AG09309 (cell line): ENCODE measurements at regions not wholly inside any gene's neighbourhood (a gene's known extent, or its start where the extent isn't known, plus 50 kb on each side); places are given as distances from the start of the nearest gene placed in this dataset.
"Not testable (repeated sequence)": the region's sequence is repeated elsewhere in the genome, so short reads cannot be mapped to it uniquely, and the experiment has no call there.

Source experiments
- DNase-seq: peaks from one replicate; pipeline ENCODE4 v3.0.0-alpha.2; 2010; ENCODE audit warnings: low read depth
- H3K4me3 ChIP-seq: 2 replicates; pipeline ENCODE4 v1.5.1; 2011; ENCODE audit warnings: mild to moderate bottlenecking, low read depth, low read length, moderate library complexity; ENCODE audit not compliant: control insufficient read depth
- CTCF ChIP-seq: IDR thresholded peaks from 2 replicates; pipeline ENCODE4 v1.5.1; 2011; ENCODE audit warnings: mild to moderate bottlenecking, low read depth, low read length, inconsistent platforms; ENCODE audit not compliant: insufficient read depth, control insufficient read depth; ENCODE audit errors: missing control alignments

GRCh38 chr2:100704156-100704555, 115.8 kb upstream of the NPAS2 start:
- no peak for TF ChIP-seq CTCF
- H3K4me3 ChIP-seq, result no peak overlapping the region
- DNase-seq, result no peak

- no peak for DNase-seq
- TF ChIP-seq CTCF, result no peak
- no peak overlapping the region for H3K4me3 ChIP-seq
Measured at GRCh38 chr2:100704711-100705110, 115.2 kb upstream of the NPAS2 start.

- no peak for DNase-seq
- H3K4me3 ChIP-seq, result no peak overlapping the region
- TF ChIP-seq CTCF, result no peak
Measured at GRCh38 chr2:100707016-100707947, 112.7 kb upstream of the NPAS2 start.

GRCh38 chr2:100708333-100708732, 111.6 kb upstream of the NPAS2 start:
- no peak for DNase-seq
- H3K4me3 ChIP-seq, result no peak overlapping the region
- TF ChIP-seq CTCF, result no peak

- no peak for TF ChIP-seq CTCF
- H3K4me3 ChIP-seq, result no peak overlapping the region
- DNase-seq, result no peak
Measured at GRCh38 chr2:100713106-100713505, 106.8 kb upstream of the NPAS2 start.

- DNase-seq, H3K4me3 ChIP-seq: not testable (repeated sequence)
Measured at GRCh38 chr2:100714396-100715010, 105.4 kb upstream of the NPAS2 start.

- H3K4me3 ChIP-seq, DNase-seq: not testable (repeated sequence)
Measured at GRCh38 chr2:100715861-100716260, 104.1 kb upstream of the NPAS2 start.
